ENCODE measurements at regions not wholly inside any gene's neighbourhood (a gene's known extent, or its start where the extent isn't known, plus 50 kb on each side); places are given as distances from the start of the nearest gene placed in this dataset.

GRCh38 chr5:94031631-94032030 lies 290.2 kb upstream of the POU5F2 start:
- no peak for TF ChIP-seq RNF2 (conservative IDR thresholded peaks at IDR 0.05; ENCODE audit: low read depth)
- no peak for TF ChIP-seq ZNF674 (CRISPR knock-in tag; IDR thresholded peaks at IDR 0.05; ENCODE audit: low read depth)
- TF ChIP-seq ZNF275 (CRISPR knock-in tag; IDR thresholded peaks at IDR 0.05; ENCODE audit: borderline replicate concordance): no peak
- no peak for TF ChIP-seq CTCF (CRISPR knock-in tag; IDR thresholded peaks at IDR 0.05)
- TF ChIP-seq UBTF (CRISPR knock-in tag; IDR thresholded peaks at IDR 0.05): no peak
- TF ChIP-seq ZNF768 (CRISPR knock-in tag; IDR thresholded peaks at IDR 0.05): no peak
- no peak for TF ChIP-seq SIN3A (IDR thresholded peaks at IDR 0.05; ENCODE audit: borderline replicate concordance, low read depth, low read length)
- TF ChIP-seq SP1 (IDR thresholded peaks at IDR 0.05): no peak
- no peak for TF ChIP-seq SP1 (CRISPR knock-in tag; IDR thresholded peaks at IDR 0.05)
- no peak for TF ChIP-seq NR2F6 (IDR thresholded peaks at IDR 0.05)
- no peak for TF ChIP-seq NR2F6 (CRISPR knock-in tag; IDR thresholded peaks at IDR 0.05)
- TF ChIP-seq ESRRA (CRISPR knock-in tag; IDR thresholded peaks at IDR 0.05; ENCODE audit: low read depth): no peak
- no peak for TF ChIP-seq MEIS1 (CRISPR knock-in tag; IDR thresholded peaks at IDR 0.05; ENCODE audit: borderline replicate concordance)

Measured in HepG2 (cell line).